Endodermal cell (in vitro differentiated cells): ENCODE measurements at regions not wholly inside any gene's neighbourhood (a gene's known extent, or its start where the extent isn't known, plus 50 kb on each side); places are given as distances from the start of the nearest gene placed in this dataset.
A peak's percentile ranks its signal among the peaks of the same experiment; 100 is the strongest.
"Not testable (repeated sequence)": the region's sequence is repeated elsewhere in the genome, so short reads cannot be mapped to it uniquely, and the experiment has no call there.

Experiments used
- DNase-seq: peaks from one replicate; pipeline ENCODE4 v3.0.0-alpha.2; 2017
- H3K27ac ChIP-seq: 2 replicates; pipeline ENCODE4 v1.5.1; 2013; ENCODE audit warnings: mild to moderate bottlenecking, low read depth, low read length, moderate library complexity
- H3K27me3 ChIP-seq: 2 replicates; pipeline ENCODE4 v1.6.1; 2013; ENCODE audit warnings: mild to moderate bottlenecking, low read length, moderate library complexity; ENCODE audit not compliant: insufficient read depth, control insufficient read depth, poor library complexity, severe bottlenecking
- H3K36me3 ChIP-seq: 2 replicates; pipeline ENCODE4 v1.7.0; 2013; ENCODE audit warnings: mild to moderate bottlenecking, low read length, moderate library complexity; ENCODE audit not compliant: control insufficient read depth, insufficient read depth
- H3K4me1 ChIP-seq: one replicate; pipeline ENCODE4 v1.7.0; 2013; ENCODE audit warnings: low read length; ENCODE audit not compliant: control insufficient read depth, insufficient read depth
- H3K4me3 ChIP-seq: 2 replicates; pipeline ENCODE4 v1.5.1; 2013; ENCODE audit warnings: mild to moderate bottlenecking, low read length, moderate library complexity
- H3K9ac ChIP-seq: 2 replicates; pipeline ENCODE4 v1.6.1; 2013; ENCODE audit warnings: mild to moderate bottlenecking, low read length, moderate library complexity; ENCODE audit not compliant: poor library complexity, severe bottlenecking; ENCODE audit errors: extremely low read depth
- H3K9me3 ChIP-seq: 2 replicates; pipeline ENCODE4 v1.6.1; 2013; ENCODE audit warnings: mild to moderate bottlenecking, low read length, moderate library complexity; ENCODE audit not compliant: control insufficient read depth
- H3K27ac Mint-ChIP-seq: 2 replicates; pipeline ENCODE4 v1.8.0; 2020; ENCODE audit warnings: mixed read lengths
- H3K27me3 Mint-ChIP-seq: 2 replicates; pipeline ENCODE4 v1.8.0; 2021; ENCODE audit warnings: mild to moderate bottlenecking, mixed read lengths; ENCODE audit not compliant: insufficient read depth
- H3K36me3 Mint-ChIP-seq: 2 replicates; pipeline ENCODE4 v1.8.0; 2020; ENCODE audit warnings: low read depth, mixed read lengths
- H3K4me1 Mint-ChIP-seq: 2 replicates; pipeline ENCODE4 v1.8.0; 2020; ENCODE audit warnings: mixed read lengths
- H3K4me3 Mint-ChIP-seq: 2 replicates; pipeline ENCODE4 v1.8.0; 2020; ENCODE audit warnings: mild to moderate bottlenecking, moderate library complexity, mixed read lengths
- H3K9me3 Mint-ChIP-seq: 2 replicates; pipeline ENCODE4 v1.8.0; 2020; ENCODE audit warnings: mild to moderate bottlenecking, mixed read lengths
- CTCF ChIP-seq: fragments of 200-600 bp; sonication (generic); conservative IDR thresholded peaks from 2 replicates; pipeline ENCODE4 v1.5.0; 2021; ENCODE audit warnings: antibody characterized with exemption, mild to moderate bottlenecking
- whole genome bisulfite sequencing, 2 experiments: methylation state at CpG; one replicate each; pipeline versions ENCODE4 v1.1.5 to v1.1.7; 2013; ENCODE audit warnings: missing lambda C conversion rate in 2 of 2, mixed read lengths in 1 of 2; ENCODE audit not compliant: insufficient coverage in 1 of 2, insufficient read length in 1 of 2; 5-methylcytosine and 5-hydroxymethylcytosine counted together

GRCh38 chr6:28626386-28626785 lies 100.7 kb downstream of the GPX5 start:
- H3K4me1 ChIP-seq, H3K9me3 ChIP-seq, H3K27ac Mint-ChIP-seq, H3K4me3 ChIP-seq, DNase-seq, H3K27ac ChIP-seq, H3K4me1 Mint-ChIP-seq, H3K36me3 ChIP-seq, H3K27me3 ChIP-seq, H3K9me3 Mint-ChIP-seq, H3K4me3 Mint-ChIP-seq, H3K9ac ChIP-seq, H3K36me3 Mint-ChIP-seq: not testable (repeated sequence)
- H3K27me3 Mint-ChIP-seq: peaks cover 20% of the 10 kb centered on the region
- WGBS, 2 experiments: 50% methylated on average over 1 of the region's 2 CpGs; no CpG with 5 or more reads in 1 of the 2 experiments

GRCh38 chr6:28632326-28632851 lies 106.7 kb downstream of the GPX5 start:
- Mint-ChIP-seq H3K4me1 (peaks cover 17% of the 10 kb centered on the region), H3K36me3 (no peaks in the 10 kb centered on the region), H3K4me3 (no peak overlapping the region), H3K27me3 (peaks cover 68% of the 10 kb centered on the region), H3K27ac (no peak overlapping the region), H3K9me3 (no peaks in the 10 kb centered on the region)
- Histone ChIP-seq H3K36me3 (no peaks in the 10 kb centered on the region), H3K27ac (no peak overlapping the region), H3K27me3 (peaks cover 21% of the 10 kb centered on the region), H3K4me3 (no peak overlapping the region), H3K4me1 (no peaks in the 10 kb centered on the region), H3K9me3 (peaks cover 5% of the 10 kb centered on the region), H3K9ac (no peak overlapping the region)
- 88 to 96% methylated on average over 3 to 5 of the region's 5 CpGs for WGBS, 2 experiments
- TF ChIP-seq CTCF: no peak
- no peak for DNase-seq

GRCh38 chr6:28633445-28634215 lies 107.9 kb downstream of the GPX5 start:
- Histone ChIP-seq H3K27ac (no peak overlapping the region), H3K27me3 (peaks cover 21% of the 10 kb centered on the region), H3K9me3 (no peaks in the 10 kb centered on the region), H3K4me1 (no peaks in the 10 kb centered on the region), H3K9ac (no peak overlapping the region), H3K4me3 (no peak overlapping the region), H3K36me3 (no peaks in the 10 kb centered on the region)
- no peak for TF ChIP-seq CTCF
- H3K9me3 Mint-ChIP-seq: no peaks in the 10 kb centered on the region
- H3K27ac Mint-ChIP-seq: no peak overlapping the region
- peaks cover 17% of the 10 kb centered on the region for H3K4me1 Mint-ChIP-seq
- peak overlapping the region; percentile 68 for H3K4me3 Mint-ChIP-seq
- WGBS, 2 experiments: 95 to 97% methylated on average over 24 to 28 of the region's 28 CpGs
- H3K27me3 Mint-ChIP-seq: peaks cover 74% of the 10 kb centered on the region
- peak; percentile 61 for DNase-seq
- no peaks in the 10 kb centered on the region for H3K36me3 Mint-ChIP-seq
